Epithelial cell of esophagus (primary cell): ENCODE measurements at regions not wholly inside any gene's neighbourhood (a gene's known extent, or its start where the extent isn't known, plus 50 kb on each side); places are given as distances from the start of the nearest gene placed in this dataset.

Experiments used
- DNase-seq: peaks from one replicate; pipeline ENCODE4 v3.0.0; 2010; ENCODE audit warnings: low read depth
- H3K4me3 ChIP-seq: 2 replicates; pipeline ENCODE4 v1.5.1; 2011; ENCODE audit warnings: mild to moderate bottlenecking, low read length, control low read depth
- CTCF ChIP-seq: IDR thresholded peaks from 2 replicates; pipeline ENCODE4 v1.5.1; 2011; ENCODE audit warnings: low read depth, mild to moderate bottlenecking, low read length, control low read depth, inconsistent platforms; ENCODE audit not compliant: insufficient read depth; ENCODE audit errors: missing control alignments

GRCh38 chr11:116547571-116547970, 225.2 kb downstream of the BUD13 start:
- no peak overlapping the region for H3K4me3 ChIP-seq
- no peak for DNase-seq
- TF ChIP-seq CTCF: no peak

- no peak overlapping the region for H3K4me3 ChIP-seq
- no peak for DNase-seq
- TF ChIP-seq CTCF: no peak
These were observed 226.9 kb downstream of the BUD13 start for GRCh38 chr11:116545912-116546311.

GRCh38 chr11:116544721-116545120, 228.1 kb downstream of the BUD13 start:
- no peak for DNase-seq
- no peak overlapping the region for H3K4me3 ChIP-seq
- TF ChIP-seq CTCF: no peak

- no peak overlapping the region for H3K4me3 ChIP-seq
- TF ChIP-seq CTCF: no peak
- DNase-seq: no peak
These were observed 228.8 kb downstream of the BUD13 start for GRCh38 chr11:116543911-116544475.

GRCh38 chr11:116543099-116543498, 229.7 kb downstream of the BUD13 start:
- no peak for TF ChIP-seq CTCF
- H3K4me3 ChIP-seq: no peak overlapping the region
- DNase-seq: no peak

- TF ChIP-seq CTCF: no peak
- no peak for DNase-seq
- H3K4me3 ChIP-seq: no peak overlapping the region
These were observed 230.4 kb downstream of the BUD13 start for GRCh38 chr11:116542406-116542805.

GRCh38 chr11:116541460-116541859, 231.3 kb downstream of the BUD13 start:
- H3K4me3 ChIP-seq: no peak overlapping the region
- no peak for DNase-seq
- no peak for TF ChIP-seq CTCF
